NCI-H345 (cell line): ENCODE measurements at regions not wholly inside any gene's neighbourhood (a gene's known extent, or its start where the extent isn't known, plus 50 kb on each side); places are given as distances from the start of the nearest gene placed in this dataset.

Source experiments
- DNase-seq: peaks from one replicate; lab custom pipeline; 2025; lab: John Stamatoyannopoulos, UW

- DNase-seq, result peak; percentile 82
Observed at GRCh38 chr15:31263751-31264558, 62.7 kb upstream of the KLF13 start.

- no peak for DNase-seq
Observed at GRCh38 chr15:31264559-31265089, 62.0 kb upstream of the KLF13 start.

GRCh38 chr15:31265090-31265870, 61.4 kb upstream of the KLF13 start:
- DNase-seq, result peak; percentile 19

DNA sequence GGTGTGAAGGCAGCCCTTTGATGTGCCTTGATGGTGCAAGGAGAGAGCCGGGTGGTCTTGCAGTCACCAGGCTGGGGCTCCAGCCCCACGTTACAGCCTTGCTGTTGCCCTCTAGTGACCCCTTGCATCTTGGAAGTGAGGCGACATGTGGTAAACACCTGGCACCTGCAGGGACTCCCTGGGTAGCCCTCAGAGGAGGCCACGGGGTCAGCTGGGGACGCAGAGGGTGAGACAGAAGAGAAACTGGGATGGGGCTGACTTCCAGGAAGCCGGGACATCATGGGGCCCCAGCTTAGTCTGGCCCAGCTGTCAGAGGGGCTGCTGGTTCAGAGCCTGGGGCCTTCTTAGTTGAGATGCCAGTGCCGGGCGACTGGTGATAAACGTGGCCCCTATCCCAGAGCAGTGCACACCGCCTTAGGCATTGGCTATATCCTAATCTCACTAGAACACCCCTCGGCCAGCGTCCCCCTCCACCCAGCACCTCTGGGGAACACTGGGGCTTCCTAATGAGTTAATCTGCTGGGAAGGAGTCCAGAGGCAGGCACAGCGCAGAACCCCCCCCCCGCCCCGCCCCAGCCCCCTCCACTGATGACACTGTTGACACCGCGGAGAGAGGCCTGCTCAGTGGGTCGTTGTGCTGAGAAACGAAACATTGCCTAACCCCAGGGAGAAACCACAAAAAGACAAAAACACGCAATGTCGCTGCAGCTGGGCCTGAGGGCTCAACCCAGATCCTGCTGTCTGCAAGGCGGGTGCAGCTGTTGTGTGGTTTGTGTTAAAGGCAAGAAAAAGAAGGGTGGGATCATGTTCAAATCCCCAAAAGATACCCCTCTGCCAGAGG, 60.5 kb upstream of the KLF13 start:
- no peak for DNase-seq

- DNase-seq, result no peak
Observed at GRCh38 chr15:31266712-31267111, 59.9 kb upstream of the KLF13 start.

DNA sequence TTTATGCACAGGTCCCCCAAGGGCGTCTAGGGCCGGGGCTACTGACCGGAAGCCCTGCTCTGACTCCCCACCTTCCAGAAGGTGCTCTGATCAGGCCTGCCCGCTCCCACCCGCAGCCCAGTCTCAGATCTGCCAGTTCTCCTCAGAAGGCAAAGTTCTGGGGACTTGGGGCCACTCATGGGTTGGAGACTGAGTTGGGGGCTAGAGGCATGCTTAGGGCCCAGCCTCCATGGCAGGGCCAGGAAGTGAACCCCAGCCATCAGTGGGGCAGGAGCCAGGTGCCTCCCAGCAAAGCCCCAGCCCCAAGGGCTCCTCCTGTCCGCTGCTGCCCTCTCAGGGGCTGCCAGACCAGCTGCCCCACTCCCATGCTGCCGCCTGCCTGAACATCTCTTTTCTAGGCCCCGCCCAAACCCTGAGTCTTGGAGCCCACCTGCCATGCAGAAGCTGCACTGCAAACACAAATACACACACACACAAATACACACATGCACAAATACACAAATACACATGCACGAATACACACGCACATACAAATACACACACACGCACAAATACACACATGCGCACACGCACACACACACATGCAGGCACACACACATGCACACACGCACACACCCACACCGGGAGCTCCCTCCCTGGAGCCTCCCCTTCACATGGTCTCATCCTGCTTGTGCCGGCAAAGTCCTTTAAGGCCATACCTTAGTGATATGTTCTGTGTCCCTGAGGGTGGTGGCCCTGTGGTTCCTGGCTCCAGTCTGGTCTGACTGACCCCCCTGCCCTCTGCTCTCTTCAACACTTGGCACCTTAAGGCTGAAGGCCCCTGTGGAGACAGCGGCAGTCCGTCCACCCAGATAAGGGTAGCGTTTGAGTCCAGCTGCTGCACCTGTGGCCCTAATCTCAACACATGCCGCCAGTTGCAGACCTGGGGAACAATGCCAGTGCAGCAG, 59.2 kb upstream of the KLF13 start:
- no peak for DNase-seq

DNA sequence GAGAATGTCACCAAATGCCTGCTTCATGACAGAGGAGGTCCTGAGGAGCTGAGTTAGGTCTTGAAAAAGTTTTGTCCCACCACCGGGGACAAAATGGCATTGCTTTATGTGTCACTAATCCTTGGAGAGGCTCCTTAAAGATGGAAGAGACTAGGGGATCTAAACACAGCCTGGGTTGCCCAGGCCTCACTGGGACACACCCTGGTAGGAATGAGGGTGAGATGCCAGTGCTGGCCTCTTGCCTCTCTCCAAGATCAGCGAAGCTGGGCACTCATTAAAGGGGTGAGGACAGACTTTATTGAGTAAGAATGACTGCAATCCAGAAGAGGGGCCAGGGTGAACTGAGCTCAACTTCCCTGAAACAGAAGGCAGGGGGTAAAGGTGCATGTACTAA, 58.5 kb upstream of the KLF13 start:
- no peak for DNase-seq

- peak; percentile 41 for DNase-seq
Observed at GRCh38 chr15:31268911-31269784, 57.5 kb upstream of the KLF13 start.

- no peak for DNase-seq
Observed at GRCh38 chr15:31269816-31270575, 56.6 kb upstream of the KLF13 start.

GRCh38 chr15:31270767-31271166, 55.9 kb upstream of the KLF13 start:
- no peak for DNase-seq

- no peak for DNase-seq
Observed at GRCh38 chr15:31271224-31271635, 55.4 kb upstream of the KLF13 start.

- DNase-seq, result no peak
Observed at GRCh38 chr15:31271711-31272557, 54.7 kb upstream of the KLF13 start.

DNA sequence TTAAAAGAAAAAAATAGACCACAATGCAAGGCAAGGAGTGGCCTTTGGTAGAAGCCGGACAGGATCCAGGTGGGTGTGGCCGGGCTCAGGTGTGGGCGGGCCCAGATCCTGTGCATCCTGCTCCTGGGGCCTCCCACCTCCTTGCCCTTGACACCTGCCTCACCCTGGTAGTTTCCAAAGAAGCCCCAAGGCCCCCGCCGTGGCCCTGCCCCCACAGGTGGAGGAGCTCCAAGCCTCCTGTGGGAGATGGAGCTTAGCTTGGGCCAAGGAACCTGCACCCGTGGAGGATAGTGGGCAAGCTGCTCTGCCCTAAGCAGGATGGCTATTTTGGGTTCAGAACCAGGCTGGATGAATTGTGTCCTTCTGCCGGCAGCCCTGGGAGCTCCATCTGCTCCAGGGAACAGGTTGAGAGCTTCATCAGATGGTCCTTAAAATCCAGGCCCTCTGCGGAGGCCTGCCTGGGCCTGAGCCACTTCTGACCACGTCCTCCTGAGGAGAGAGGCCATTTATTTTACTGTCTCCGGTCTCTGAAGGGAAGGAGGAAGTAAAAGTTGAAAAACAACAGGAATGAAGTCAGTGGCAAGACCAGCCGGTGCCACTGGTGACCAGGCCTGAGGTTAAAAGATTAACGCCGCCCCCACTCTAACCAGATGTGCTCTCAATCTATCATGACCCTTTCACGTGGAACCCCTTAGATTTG, 53.9 kb upstream of the KLF13 start:
- DNase-seq, result no peak

GRCh38 chr15:31273258-31273941, 53.2 kb upstream of the KLF13 start:
- DNase-seq, result no peak

DNA sequence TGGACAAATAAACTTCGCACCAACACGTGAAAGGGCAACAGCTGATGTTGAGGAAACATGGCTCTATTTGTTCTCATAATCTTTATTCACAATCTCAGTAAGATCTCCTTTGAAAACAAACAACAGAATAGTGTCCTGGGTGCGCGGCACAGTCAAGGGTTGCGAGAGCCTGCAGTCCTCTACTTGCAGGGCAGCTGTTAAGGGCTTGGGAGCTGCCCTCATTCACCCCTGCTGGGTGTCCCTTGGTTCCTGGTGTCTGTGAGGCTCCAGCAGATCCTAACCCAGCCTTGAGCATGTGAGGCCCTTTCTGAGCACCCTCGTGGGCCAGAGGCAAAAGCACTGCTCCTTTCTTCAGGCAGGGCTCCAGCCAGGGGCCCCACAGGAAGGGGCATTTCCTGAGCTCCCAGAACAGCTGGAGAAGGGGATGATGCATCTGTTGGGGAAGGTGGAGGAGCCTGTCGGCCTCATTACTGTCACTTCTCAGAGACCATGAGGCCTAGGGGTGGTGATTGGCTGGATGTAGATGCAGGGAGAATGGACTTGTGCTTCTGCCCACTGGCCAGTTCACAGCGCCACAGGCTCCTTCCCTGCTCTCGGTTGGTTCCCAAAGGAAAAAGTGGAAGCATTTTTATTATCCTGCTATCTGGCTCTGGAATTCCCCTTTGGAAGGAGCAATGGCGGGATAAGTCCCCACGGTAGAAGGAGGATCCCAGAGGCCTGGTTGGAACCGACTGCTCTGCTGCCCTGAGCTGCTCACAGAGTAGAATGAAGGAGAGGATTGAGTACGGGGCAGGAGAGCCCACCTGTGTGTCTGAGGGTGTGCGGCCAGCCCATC, 51.9 kb upstream of the KLF13 start:
- DNase-seq, result no peak
